GM12878 (cell line): ENCODE measurements at regions not wholly inside any gene's neighbourhood (a gene's known extent, or its start where the extent isn't known, plus 50 kb on each side); places are given as distances from the start of the nearest gene placed in this dataset.

Experiments used
- ATAC-seq: fragments of 200-7000 bp; cut with Tn5 transposase; 3 replicates; pipeline ENCODE4 v1.9.1; 2020; ENCODE audit warnings: mild to moderate bottlenecking, moderate library complexity
- BruUV-seq: library from RNA; stranded (reverse); fragments of 400-500 nt; replicated peaks from 2 replicates; lab custom pipeline; 2021; lab: Mats Ljungman, UMichigan
- CTCF ChIA-PET: fragments of 300-600 bp; sonication (Branson Sonifier 250); formaldehyde crosslinking; extraction: SDS; loops from one replicate; lab custom pipeline; 2021; ENCODE audit warnings: inconsistent platforms; lab: Yijun Ruan, JAX
- POLR2A ChIA-PET: fragments of 350-600 bp; formaldehyde crosslinking; extraction: SDS; loops from one replicate; lab custom pipeline; 2021; ENCODE audit warnings: inconsistent platforms; lab: Charles Lee
- RAD21 ChIA-PET: fragments of 300-600 bp; sonication (Branson Sonifier 250); formaldehyde crosslinking; loops from one replicate; lab custom pipeline; 2023; ENCODE audit warnings: antibody characterized with exemption; ENCODE audit not compliant: unreplicated experiment; lab: Charles Lee
- SMC1A ChIA-PET: fragments of 300-600 bp; sonication (Branson Sonifier 250); formaldehyde crosslinking; loops from one replicate; lab custom pipeline; 2023; ENCODE audit not compliant: unreplicated experiment, uncharacterized antibody; lab: Charles Lee
- DNase-seq: peaks from one replicate; pipeline ENCODE4 v3.0.0-alpha.2; 2011; ENCODE audit warnings: low read depth, low spot score
- FAIRE-seq: peaks from 3 replicates; lab custom pipeline; 2011; peaks lifted over from hg19 to GRCh38; lab: Jason Lieb, UNC
- H2AFZ ChIP-seq: 2 replicates; pipeline ENCODE4 v1.6.0; 2011; ENCODE audit warnings: low read depth, low read length, control low read depth; ENCODE audit not compliant: control insufficient read depth
- H3K27ac ChIP-seq: 2 replicates; pipeline ENCODE4 v1.5.1; 2011; ENCODE audit warnings: control low read depth; ENCODE audit not compliant: control insufficient read depth, insufficient read depth
- H3K27me3 ChIP-seq, 2 experiments: replicated peaks in 1 of 2; 2 replicates each; pipeline versions ENCODE4 v1.6.0 to v1.6.1; 2011; ENCODE audit warnings: low read length in 1 of 2; ENCODE audit not compliant: control insufficient read depth in 2 of 2, insufficient read depth in 2 of 2
- H3K36me3 ChIP-seq, 2 experiments: 2 replicates each; pipeline ENCODE4 v1.5.1; 2011; ENCODE audit warnings: low read length in 1 of 2; ENCODE audit not compliant: control insufficient read depth in 2 of 2, insufficient read depth in 2 of 2
- H3K4me1 ChIP-seq: 2 replicates; pipeline ENCODE4 v1.6.1; 2011; ENCODE audit warnings: mild to moderate bottlenecking, low read length, moderate library complexity, mixed read lengths; ENCODE audit not compliant: control insufficient read depth, insufficient read depth
- H3K4me2 ChIP-seq: 2 replicates; pipeline ENCODE4 v1.6.0; 2011; ENCODE audit warnings: control low read depth; ENCODE audit not compliant: control insufficient read depth, insufficient read depth
- H3K4me3 ChIP-seq: fragments of 200-600 bp; sonication (generic); 2 replicates; pipeline ENCODE4 v1.5.1; 2016
- H3K79me2 ChIP-seq: 2 replicates; pipeline ENCODE4 v1.6.0; 2011; ENCODE audit warnings: low read length; ENCODE audit not compliant: control insufficient read depth, insufficient read depth
- H3K9ac ChIP-seq: 2 replicates; pipeline ENCODE4 v1.8.0; 2011; ENCODE audit warnings: low read length, control low read depth, mixed read lengths; ENCODE audit not compliant: control insufficient read depth, insufficient read depth
- H3K9me3 ChIP-seq: replicated peaks from 3 replicates; pipeline ENCODE4 v1.5.1; 2011; ENCODE audit warnings: mild to moderate bottlenecking, low read length; ENCODE audit not compliant: control insufficient read depth, insufficient read depth
- H4K20me1 ChIP-seq: 2 replicates; pipeline ENCODE4 v1.6.0; 2011; ENCODE audit not compliant: control insufficient read depth, insufficient read depth
- BMI1 ChIP-seq: fragments of 450-650 bp; IDR thresholded peaks from 2 replicates; pipeline ENCODE4 v1.6.1; 2016; ENCODE audit warnings: mild to moderate bottlenecking, moderate library complexity, borderline replicate concordance
- HCFC1 ChIP-seq: fragments of 150-350 bp; IDR thresholded peaks from 2 replicates; pipeline ENCODE4 v1.6.1; 2014; ENCODE audit warnings: low read length
- NBN ChIP-seq: fragments of 450-650 bp; IDR thresholded peaks from 2 replicates; pipeline ENCODE4 v1.6.1; 2016
- RB1 ChIP-seq: fragments of 450-650 bp; formaldehyde crosslinking; IDR thresholded peaks from 2 replicates; pipeline ENCODE4 v1.6.1; 2017; ENCODE audit warnings: mild to moderate bottlenecking, borderline replicate concordance
- SRF ChIP-seq, 2 experiments: IDR thresholded peaks; 2 replicates each; pipeline ENCODE4 v1.6.1; 2011; ENCODE audit warnings: low read depth in 2 of 2, low read length in 2 of 2, mild to moderate bottlenecking in 1 of 2, moderate library complexity in 1 of 2
- WGBS: methylation state at CpG from one replicate; pipeline ENCODE4 v1.1.6; 2016; ENCODE audit warnings: low lambda C conversion rate; ENCODE audit not compliant: insufficient replicate concordance, insufficient coverage; ENCODE audit errors: missing lambda C conversion rate; 5-methylcytosine and 5-hydroxymethylcytosine counted together
- in situ Hi-C: fragments of 300-500 bp; cut with MboI; formaldehyde crosslinking; loops from 9 replicates; pipeline ENCODE4 v1.14.3; 2018; ENCODE audit warnings: mixed read lengths
- intact Hi-C: fragments of 100-400 bp; cut with micrococcal nuclease; formaldehyde crosslinking; loops from one replicate; pipeline ENCODE4 v1.14.2; 2022; ENCODE audit not compliant: unreplicated experiment
- TF ChIP-seq, protein P1 (sequence below): fragments of 450-650 bp; IDR thresholded peaks from 2 replicates; pipeline ENCODE4 v1.6.1; 2017; ENCODE audit warnings: mild to moderate bottlenecking
- TF ChIP-seq, protein P2 (sequence below): IDR thresholded peaks from 2 replicates; pipeline ENCODE4 v1.6.1; 2011; ENCODE audit warnings: mild to moderate bottlenecking, low read depth, low read length, moderate library complexity; ENCODE audit not compliant: insufficient replicate concordance
- TF ChIP-seq, protein P3 (sequence below): IDR thresholded peaks from 2 replicates; pipeline ENCODE4 v1.6.1; 2011; ENCODE audit warnings: low read depth, mild to moderate bottlenecking, low read length, moderate library complexity, borderline replicate concordance; ENCODE audit errors: extremely low read depth

GRCh38 chr7:153473185-153473584, 579.0 kb upstream of the DPP6 start:
- ATAC-seq, result no peak
- Histone ChIP-seq H3K9ac (no peak overlapping the region), H3K4me2 (no peak overlapping the region), H3K4me1 (no peaks in the 10 kb centered on the region)
- RAD21 ChIA-PET, result no interaction called here
- WGBS, result 0% methylated on average over 1 of the region's 1 CpG
- TF ChIP-seq BMI1 (no peak), NBN (no peak), RB1 (no peak), SRF (IDR thresholded peaks at IDR 0.05; ENCODE audit: low read depth in 2 of 2, low read length in 2 of 2) (no peak), HCFC1 (no peak)
- TF ChIP-seq, protein P1, sequence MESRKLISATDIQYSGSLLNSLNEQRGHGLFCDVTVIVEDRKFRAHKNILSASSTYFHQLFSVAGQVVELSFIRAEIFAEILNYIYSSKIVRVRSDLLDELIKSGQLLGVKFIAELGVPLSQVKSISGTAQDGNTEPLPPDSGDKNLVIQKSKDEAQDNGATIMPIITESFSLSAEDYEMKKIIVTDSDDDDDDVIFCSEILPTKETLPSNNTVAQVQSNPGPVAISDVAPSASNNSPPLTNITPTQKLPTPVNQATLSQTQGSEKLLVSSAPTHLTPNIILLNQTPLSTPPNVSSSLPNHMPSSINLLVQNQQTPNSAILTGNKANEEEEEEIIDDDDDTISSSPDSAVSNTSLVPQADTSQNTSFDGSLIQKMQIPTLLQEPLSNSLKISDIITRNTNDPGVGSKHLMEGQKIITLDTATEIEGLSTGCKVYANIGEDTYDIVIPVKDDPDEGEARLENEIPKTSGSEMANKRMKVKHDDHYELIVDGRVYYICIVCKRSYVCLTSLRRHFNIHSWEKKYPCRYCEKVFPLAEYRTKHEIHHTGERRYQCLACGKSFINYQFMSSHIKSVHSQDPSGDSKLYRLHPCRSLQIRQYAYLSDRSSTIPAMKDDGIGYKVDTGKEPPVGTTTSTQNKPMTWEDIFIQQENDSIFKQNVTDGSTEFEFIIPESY, result no peak
- TF ChIP-seq, protein P2, sequence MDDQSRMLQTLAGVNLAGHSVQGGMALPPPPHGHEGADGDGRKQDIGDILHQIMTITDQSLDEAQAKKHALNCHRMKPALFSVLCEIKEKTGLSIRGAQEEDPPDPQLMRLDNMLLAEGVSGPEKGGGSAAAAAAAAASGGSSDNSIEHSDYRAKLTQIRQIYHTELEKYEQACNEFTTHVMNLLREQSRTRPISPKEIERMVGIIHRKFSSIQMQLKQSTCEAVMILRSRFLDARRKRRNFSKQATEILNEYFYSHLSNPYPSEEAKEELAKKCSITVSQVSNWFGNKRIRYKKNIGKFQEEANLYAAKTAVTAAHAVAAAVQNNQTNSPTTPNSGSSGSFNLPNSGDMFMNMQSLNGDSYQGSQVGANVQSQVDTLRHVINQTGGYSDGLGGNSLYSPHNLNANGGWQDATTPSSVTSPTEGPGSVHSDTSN, result no peak
- TF ChIP-seq, protein P3, sequence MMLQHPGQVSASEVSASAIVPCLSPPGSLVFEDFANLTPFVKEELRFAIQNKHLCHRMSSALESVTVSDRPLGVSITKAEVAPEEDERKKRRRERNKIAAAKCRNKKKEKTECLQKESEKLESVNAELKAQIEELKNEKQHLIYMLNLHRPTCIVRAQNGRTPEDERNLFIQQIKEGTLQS, result no peak
- TF ChIP-seq, all 136 proteins: peak for 0
- no TSS peak for BruUV-seq
- Histone ChIP-seq H3K27me3 (no peaks in the 10 kb centered on the region), H3K27ac (no peak overlapping the region), H3K36me3 (no peaks in the 10 kb centered on the region), H2AFZ (no peak overlapping the region), H3K79me2 (no peaks in the 10 kb centered on the region), H4K20me1 (no peaks in the 10 kb centered on the region), H3K4me3 (no peak overlapping the region), H3K9me3 (no peaks in the 10 kb centered on the region; the same call in 2 of the 3 replicates)
- ChIA-PET SMC1A (no interaction called here), CTCF (no interaction called here), POLR2A (no interaction called here)
- intact Hi-C loops (no loop called here), in situ Hi-C loops (no loop called here)
- FAIRE-seq (no peak), DNase-seq (no peak)
